SK-N-SH (cell line): ENCODE measurements at regions not wholly inside any gene's neighbourhood (a gene's known extent, or its start where the extent isn't known, plus 50 kb on each side); places are given as distances from the start of the nearest gene placed in this dataset.

ENCODE experiments used
- CTCF ChIA-PET: fragments of 300-600, 350-600 bp; formaldehyde crosslinking; extraction: SDS; loops from one replicate; lab custom pipeline; 2021; lab: Yijun Ruan, JAX
- POLR2A ChIA-PET: fragments of 350-600 bp; sonication (Branson Sonifier 250); formaldehyde crosslinking; extraction: SDS; loops from one replicate; lab custom pipeline; 2020; ENCODE audit warnings: antibody characterized with exemption, inconsistent platforms; lab: Yijun Ruan, JAX
- DNase-seq: peaks from one replicate; pipeline ENCODE4 v3.0.0; 2012
- H2AFZ ChIP-seq: fragments of 200-600 bp; sonication (generic); 2 replicates; pipeline ENCODE4 v1.8.1; 2016; ENCODE audit warnings: antibody characterized with exemption, mild to moderate bottlenecking, low read depth
- H3F3A ChIP-seq: fragments of 200-600 bp; sonication (generic); replicated peaks from 2 replicates; pipeline ENCODE3; 2016; ENCODE audit warnings: antibody characterized with exemption, mild to moderate bottlenecking; ENCODE audit not compliant: insufficient read depth
- H3K27ac ChIP-seq, 2 experiments: fragments of 200-500 bp in 1 of 2; fragments of 200-600 bp in 1 of 2; sonication (Bioruptor generic) in 1 of 2; sonication (generic), shearing (Covaris generic) in 1 of 2; 2 replicates each; pipeline versions ENCODE4 v1.5.1 to v1.6.1; 2014 to 2016; ENCODE audit warnings: low read depth in 2 of 2, inconsistent platforms in 1 of 2, low read length in 1 of 2, mild to moderate bottlenecking in 1 of 2, mixed read lengths in 1 of 2
- H3K27me3 ChIP-seq: fragments of 200-600 bp; sonication (generic), shearing (Covaris generic); 2 replicates; pipeline ENCODE4 v1.6.1; 2016; ENCODE audit warnings: mixed run types; ENCODE audit not compliant: insufficient read depth
- H3K36me3 ChIP-seq, 2 experiments: fragments of 200-500 bp in 1 of 2; fragments of 200-600 bp in 1 of 2; sonication (Bioruptor generic) in 1 of 2; sonication (generic) in 1 of 2; replicated peaks in 1 of 2; 2 replicates each; pipeline versions ENCODE3 to v1.5.1; 2014 to 2016; ENCODE audit warnings: low read length in 1 of 2, mild to moderate bottlenecking in 1 of 2; ENCODE audit not compliant: insufficient read depth in 2 of 2, control insufficient read depth in 1 of 2
- H3K4me1 ChIP-seq, 2 experiments: fragments of 200-500 bp in 1 of 2; fragments of 200-600 bp in 1 of 2; sonication (Bioruptor generic) in 1 of 2; sonication (generic), shearing (Covaris generic) in 1 of 2; 2 replicates each; pipeline versions ENCODE4 v1.5.1 to v1.6.1; 2014 to 2016; ENCODE audit warnings: low read depth in 1 of 2, low read length in 1 of 2, mixed run types in 1 of 2; ENCODE audit not compliant: insufficient read depth in 2 of 2, control insufficient read depth in 1 of 2
- H3K4me2 ChIP-seq: fragments of 200-600 bp; sonication (generic), shearing (Covaris generic); 2 replicates; pipeline ENCODE4 v1.6.1; 2017; ENCODE audit warnings: mixed run types
- H3K4me3 ChIP-seq, 2 experiments: fragments of 200-500 bp in 1 of 2; fragments of 200-600 bp in 1 of 2; sonication (Bioruptor generic) in 1 of 2; sonication (generic), shearing (Covaris generic) in 1 of 2; 2 replicates each; pipeline versions ENCODE4 v1.5.1 to v1.8.1; 2014 to 2016; ENCODE audit warnings: low read depth in 2 of 2, inconsistent platforms in 1 of 2, low read length in 1 of 2, mild to moderate bottlenecking in 1 of 2, mixed read lengths in 1 of 2, moderate library complexity in 1 of 2
- H3K79me2 ChIP-seq: fragments of 200-600 bp; sonication (generic); 2 replicates; pipeline ENCODE4 v1.8.1; 2017; ENCODE audit warnings: mild to moderate bottlenecking; ENCODE audit not compliant: insufficient read depth
- H3K9ac ChIP-seq: fragments of 200-600 bp; sonication (generic); 2 replicates; pipeline ENCODE4 v1.6.1; 2017; ENCODE audit warnings: mixed run types
- H3K9me2 ChIP-seq: fragments of 200-600 bp; sonication (generic); 2 replicates; pipeline ENCODE4 v1.6.1; 2017; ENCODE audit warnings: mixed run types
- H3K9me3 ChIP-seq: fragments of 200-600 bp; sonication (generic); 2 replicates; pipeline ENCODE4 v1.6.1; 2017; ENCODE audit warnings: mixed run types, mild to moderate bottlenecking, moderate library complexity
- H4K20me1 ChIP-seq: fragments of 200-600 bp; sonication (generic); 2 replicates; pipeline ENCODE4 v1.6.1; 2017; ENCODE audit warnings: mild to moderate bottlenecking, mixed run types; ENCODE audit not compliant: insufficient read depth
- EZH2phosphoT487 ChIP-seq: fragments of 200-600 bp; sonication (generic); IDR thresholded peaks from 2 replicates; pipeline ENCODE4 v1.6.1; 2017; ENCODE audit warnings: low read depth, mixed run types, mild to moderate bottlenecking, antibody characterized with exemption, moderate library complexity, borderline replicate concordance
- FOSL2 ChIP-seq: IDR thresholded peaks from 2 replicates; pipeline ENCODE4 v1.4.0; 2012; ENCODE audit warnings: low read depth, mild to moderate bottlenecking, moderate library complexity, borderline replicate concordance
- FOXM1 ChIP-seq: IDR thresholded peaks from 2 replicates; pipeline ENCODE4 v1.4.0; 2012; ENCODE audit warnings: low read depth, mild to moderate bottlenecking
- GABPA ChIP-seq: IDR thresholded peaks from 2 replicates; pipeline ENCODE4 v1.4.0; 2012; ENCODE audit warnings: low read depth, mild to moderate bottlenecking
- GATA2 ChIP-seq: sonication (generic); formaldehyde crosslinking; IDR thresholded peaks from 2 replicates; pipeline ENCODE4 v1.5.0; 2020; ENCODE audit warnings: mild to moderate bottlenecking, missing genetic modification reagents
- MXI1 ChIP-seq: IDR thresholded peaks from 2 replicates; pipeline ENCODE4 v1.6.1; 2012; ENCODE audit warnings: mild to moderate bottlenecking, low read depth, low read length, improper control_type of control experiment
- POLR2AphosphoS5 ChIP-seq: IDR thresholded peaks from 2 replicates; pipeline ENCODE4 v1.6.1; 2012; ENCODE audit warnings: low read depth, low read length
- RCOR1 ChIP-seq: fragments of 150-350 bp; IDR thresholded peaks from 2 replicates; pipeline ENCODE4 v1.6.1; 2017; ENCODE audit warnings: antibody characterized with exemption, low read length
- RXRA ChIP-seq: IDR thresholded peaks from 2 replicates; pipeline ENCODE4 v1.4.0; 2012; ENCODE audit warnings: low read depth, mild to moderate bottlenecking, borderline replicate concordance
- TAF1 ChIP-seq: IDR thresholded peaks from 2 replicates; pipeline ENCODE4 v1.6.1; 2012; ENCODE audit warnings: low read depth, mild to moderate bottlenecking, low read length, moderate library complexity, borderline replicate concordance
- YY1 ChIP-seq: IDR thresholded peaks from 2 replicates; pipeline ENCODE4 v1.4.0; 2012; ENCODE audit warnings: low read depth, mild to moderate bottlenecking
- WGBS: methylation state at CpG from one replicate; pipeline ENCODE4 v1.1.6; 2017; ENCODE audit warnings: low lambda C conversion rate; 5-methylcytosine and 5-hydroxymethylcytosine counted together
- TF ChIP-seq, protein P1 (sequence below): fragments of 150-350 bp; IDR thresholded peaks from 2 replicates; pipeline ENCODE4 v1.6.1; 2016; ENCODE audit warnings: mild to moderate bottlenecking, low read depth, low read length
- TF ChIP-seq, protein P2 (sequence below): fragments of 200-600 bp; sonication (generic); IDR thresholded peaks from 2 replicates; pipeline ENCODE4 v1.6.1; 2017; ENCODE audit warnings: antibody characterized with exemption, mild to moderate bottlenecking, moderate library complexity
- TF ChIP-seq, protein P3 (sequence below): fragments of 150-350 bp; IDR thresholded peaks from 2 replicates; pipeline ENCODE4 v1.6.1; 2017; ENCODE audit warnings: antibody characterized with exemption, low read length, low read depth, borderline replicate concordance
- TF ChIP-seq, protein P4 (sequence below): IDR thresholded peaks from 2 replicates; pipeline ENCODE4 v1.4.0; 2012; ENCODE audit warnings: low read depth, borderline replicate concordance

DNA sequence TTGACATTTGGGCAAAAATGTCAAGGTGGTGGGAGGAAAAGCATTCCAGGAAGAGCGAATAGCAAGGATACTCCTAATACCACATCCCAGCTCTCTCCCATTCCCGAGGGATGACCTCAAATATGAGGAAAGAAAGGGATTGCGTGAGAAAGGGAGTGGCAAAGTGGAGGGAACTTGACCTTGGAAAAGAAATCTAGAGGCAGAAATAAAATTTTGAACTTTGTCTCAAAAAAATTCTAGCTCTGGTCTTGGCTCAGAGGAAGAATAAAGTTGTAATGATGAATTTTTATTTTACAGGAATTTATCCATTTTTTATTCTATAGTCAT, 127.8 kb downstream of the TBX19 start:
- POLR2A ChIA-PET = no interaction called here
- Histone ChIP-seq H3K27me3 (no peaks in the 10 kb centered on the region), H3K4me3 (no peak overlapping the region), H3K79me2 (no peaks in the 10 kb centered on the region), H3K9me3 (no peaks in the 10 kb centered on the region; the same call in 1 of the 2 replicates), H3K9ac (no peak overlapping the region), H3K36me3 (no peaks in the 10 kb centered on the region), H4K20me1 (no peaks in the 10 kb centered on the region), H3F3A (peaks cover 3% of the 10 kb centered on the region), H3K4me2 (no peak overlapping the region), H3K9me2 (no peaks in the 10 kb centered on the region), H2AFZ (no peak overlapping the region), H3K27ac (no peak overlapping the region), H3K4me1 (no peaks in the 10 kb centered on the region; a peak in 2 of 4 replicates)
- CTCF ChIA-PET = interaction anchor here (3.0 kb wide), 1 partner anchor 66 kb away, joined by 8 read pairs; no protein-coding TSS in a partner anchor
- TF ChIP-seq, protein P1, sequence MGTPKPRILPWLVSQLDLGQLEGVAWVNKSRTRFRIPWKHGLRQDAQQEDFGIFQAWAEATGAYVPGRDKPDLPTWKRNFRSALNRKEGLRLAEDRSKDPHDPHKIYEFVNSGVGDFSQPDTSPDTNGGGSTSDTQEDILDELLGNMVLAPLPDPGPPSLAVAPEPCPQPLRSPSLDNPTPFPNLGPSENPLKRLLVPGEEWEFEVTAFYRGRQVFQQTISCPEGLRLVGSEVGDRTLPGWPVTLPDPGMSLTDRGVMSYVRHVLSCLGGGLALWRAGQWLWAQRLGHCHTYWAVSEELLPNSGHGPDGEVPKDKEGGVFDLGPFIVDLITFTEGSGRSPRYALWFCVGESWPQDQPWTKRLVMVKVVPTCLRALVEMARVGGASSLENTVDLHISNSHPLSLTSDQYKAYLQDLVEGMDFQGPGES = no peak
- TF ChIP-seq MXI1 (no peak), FOSL2 (no peak), YY1 (no peak), RCOR1 (no peak), RXRA (no peak), GABPA (no peak), EZH2phosphoT487 (no peak), FOXM1 (no peak), GATA2 (CRISPR knock-in tag) (no peak), POLR2AphosphoS5 (no peak), TAF1 (no peak)
- TF ChIP-seq, protein P2, sequence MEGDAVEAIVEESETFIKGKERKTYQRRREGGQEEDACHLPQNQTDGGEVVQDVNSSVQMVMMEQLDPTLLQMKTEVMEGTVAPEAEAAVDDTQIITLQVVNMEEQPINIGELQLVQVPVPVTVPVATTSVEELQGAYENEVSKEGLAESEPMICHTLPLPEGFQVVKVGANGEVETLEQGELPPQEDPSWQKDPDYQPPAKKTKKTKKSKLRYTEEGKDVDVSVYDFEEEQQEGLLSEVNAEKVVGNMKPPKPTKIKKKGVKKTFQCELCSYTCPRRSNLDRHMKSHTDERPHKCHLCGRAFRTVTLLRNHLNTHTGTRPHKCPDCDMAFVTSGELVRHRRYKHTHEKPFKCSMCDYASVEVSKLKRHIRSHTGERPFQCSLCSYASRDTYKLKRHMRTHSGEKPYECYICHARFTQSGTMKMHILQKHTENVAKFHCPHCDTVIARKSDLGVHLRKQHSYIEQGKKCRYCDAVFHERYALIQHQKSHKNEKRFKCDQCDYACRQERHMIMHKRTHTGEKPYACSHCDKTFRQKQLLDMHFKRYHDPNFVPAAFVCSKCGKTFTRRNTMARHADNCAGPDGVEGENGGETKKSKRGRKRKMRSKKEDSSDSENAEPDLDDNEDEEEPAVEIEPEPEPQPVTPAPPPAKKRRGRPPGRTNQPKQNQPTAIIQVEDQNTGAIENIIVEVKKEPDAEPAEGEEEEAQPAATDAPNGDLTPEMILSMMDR = no peak
- TF ChIP-seq, protein P3, sequence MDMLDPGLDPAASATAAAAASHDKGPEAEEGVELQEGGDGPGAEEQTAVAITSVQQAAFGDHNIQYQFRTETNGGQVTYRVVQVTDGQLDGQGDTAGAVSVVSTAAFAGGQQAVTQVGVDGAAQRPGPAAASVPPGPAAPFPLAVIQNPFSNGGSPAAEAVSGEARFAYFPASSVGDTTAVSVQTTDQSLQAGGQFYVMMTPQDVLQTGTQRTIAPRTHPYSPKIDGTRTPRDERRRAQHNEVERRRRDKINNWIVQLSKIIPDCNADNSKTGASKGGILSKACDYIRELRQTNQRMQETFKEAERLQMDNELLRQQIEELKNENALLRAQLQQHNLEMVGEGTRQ = no peak
- TF ChIP-seq, protein P4, sequence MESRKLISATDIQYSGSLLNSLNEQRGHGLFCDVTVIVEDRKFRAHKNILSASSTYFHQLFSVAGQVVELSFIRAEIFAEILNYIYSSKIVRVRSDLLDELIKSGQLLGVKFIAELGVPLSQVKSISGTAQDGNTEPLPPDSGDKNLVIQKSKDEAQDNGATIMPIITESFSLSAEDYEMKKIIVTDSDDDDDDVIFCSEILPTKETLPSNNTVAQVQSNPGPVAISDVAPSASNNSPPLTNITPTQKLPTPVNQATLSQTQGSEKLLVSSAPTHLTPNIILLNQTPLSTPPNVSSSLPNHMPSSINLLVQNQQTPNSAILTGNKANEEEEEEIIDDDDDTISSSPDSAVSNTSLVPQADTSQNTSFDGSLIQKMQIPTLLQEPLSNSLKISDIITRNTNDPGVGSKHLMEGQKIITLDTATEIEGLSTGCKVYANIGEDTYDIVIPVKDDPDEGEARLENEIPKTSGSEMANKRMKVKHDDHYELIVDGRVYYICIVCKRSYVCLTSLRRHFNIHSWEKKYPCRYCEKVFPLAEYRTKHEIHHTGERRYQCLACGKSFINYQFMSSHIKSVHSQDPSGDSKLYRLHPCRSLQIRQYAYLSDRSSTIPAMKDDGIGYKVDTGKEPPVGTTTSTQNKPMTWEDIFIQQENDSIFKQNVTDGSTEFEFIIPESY = no peak
- DNase-seq = no peak
- WGBS = 65% methylated on average over 3 of the region's 3 CpGs
